Upper lobe of left lung (tissue), 4 donors: ENCODE measurements at regions not wholly inside any gene's neighbourhood (a gene's known extent, or its start where the extent isn't known, plus 50 kb on each side); places are given as distances from the start of the nearest gene placed in this dataset.

Experiments used
- EP300 ChIP-seq, 4 donors: sonication (generic); formaldehyde crosslinking; IDR thresholded peaks; one replicate each; pipeline ENCODE4 v1.5.1; 2017; ENCODE audit warnings: antibody characterized with exemption in 4 of 4, control low read depth in 2 of 4
- POLR2A ChIP-seq, 4 donors: fragments of 450-650 bp; IDR thresholded peaks; one replicate each; pipeline ENCODE4 v1.5.1; 2016 to 2017; ENCODE audit warnings: antibody characterized with exemption in 4 of 4, mild to moderate bottlenecking in 2 of 4
- POLR2AphosphoS5 ChIP-seq, 2 donors: sonication (generic); formaldehyde crosslinking; IDR thresholded peaks; one replicate each; pipeline ENCODE4 v1.5.1; 2017; ENCODE audit warnings: antibody characterized with exemption in 2 of 2
- TF ChIP-seq, protein P1 (sequence below), 6 experiments: fragments of 450-650 bp in 4 of 6; fragments of 200-600 bp in 2 of 6; sonication (generic) in 2 of 6; IDR thresholded peaks; one replicate each; pipeline ENCODE4 v1.5.1; 2016 to 2019; ENCODE audit warnings: antibody characterized with exemption in 6 of 6

DNA sequence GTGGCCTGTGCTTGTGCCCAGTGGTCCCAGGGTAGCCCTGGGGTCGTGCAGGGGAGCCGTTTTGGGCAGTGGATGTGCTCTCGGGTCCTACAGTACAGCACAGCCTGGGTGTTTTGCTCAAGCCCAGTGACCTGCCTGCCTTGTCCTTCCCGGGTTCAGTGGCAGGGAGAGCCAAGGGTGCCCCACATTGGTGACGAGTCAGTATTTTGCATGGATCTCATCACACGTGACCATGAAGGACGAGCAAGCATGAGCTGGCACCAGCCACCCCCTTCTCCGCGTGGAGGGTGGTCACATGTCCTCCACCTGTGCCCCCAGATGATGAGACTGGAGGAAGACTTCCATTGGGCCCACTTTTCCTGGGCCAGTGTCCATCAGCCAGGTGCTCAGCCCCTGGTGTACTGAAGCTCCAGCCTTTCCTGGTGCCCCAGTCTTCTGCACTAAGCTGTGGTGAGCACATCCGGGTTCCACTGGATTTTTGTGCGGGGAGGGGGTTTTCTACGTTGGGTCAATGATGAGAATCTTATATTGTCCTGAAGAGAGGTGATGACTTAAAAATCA lies 197.5 kb downstream of the UBE3A start:
- TF ChIP-seq, protein P1, sequence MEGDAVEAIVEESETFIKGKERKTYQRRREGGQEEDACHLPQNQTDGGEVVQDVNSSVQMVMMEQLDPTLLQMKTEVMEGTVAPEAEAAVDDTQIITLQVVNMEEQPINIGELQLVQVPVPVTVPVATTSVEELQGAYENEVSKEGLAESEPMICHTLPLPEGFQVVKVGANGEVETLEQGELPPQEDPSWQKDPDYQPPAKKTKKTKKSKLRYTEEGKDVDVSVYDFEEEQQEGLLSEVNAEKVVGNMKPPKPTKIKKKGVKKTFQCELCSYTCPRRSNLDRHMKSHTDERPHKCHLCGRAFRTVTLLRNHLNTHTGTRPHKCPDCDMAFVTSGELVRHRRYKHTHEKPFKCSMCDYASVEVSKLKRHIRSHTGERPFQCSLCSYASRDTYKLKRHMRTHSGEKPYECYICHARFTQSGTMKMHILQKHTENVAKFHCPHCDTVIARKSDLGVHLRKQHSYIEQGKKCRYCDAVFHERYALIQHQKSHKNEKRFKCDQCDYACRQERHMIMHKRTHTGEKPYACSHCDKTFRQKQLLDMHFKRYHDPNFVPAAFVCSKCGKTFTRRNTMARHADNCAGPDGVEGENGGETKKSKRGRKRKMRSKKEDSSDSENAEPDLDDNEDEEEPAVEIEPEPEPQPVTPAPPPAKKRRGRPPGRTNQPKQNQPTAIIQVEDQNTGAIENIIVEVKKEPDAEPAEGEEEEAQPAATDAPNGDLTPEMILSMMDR (IDR thresholded peaks at IDR 0.05) = no peak
- TF ChIP-seq EP300 (IDR thresholded peaks at IDR 0.05) (no peak), POLR2AphosphoS5 (IDR thresholded peaks at IDR 0.05) (no peak), POLR2A (IDR thresholded peaks at IDR 0.05) (no peak)
